ENCODE measurements at regions not wholly inside any gene's neighbourhood (a gene's known extent, or its start where the extent isn't known, plus 50 kb on each side); places are given as distances from the start of the nearest gene placed in this dataset.

GRCh38 chr5:133738271-133738670 lies 125.9 kb upstream of the FSTL4 start:
- Histone ChIP-seq H3K27me3 (ENCODE audit: insufficient read depth, low read length, poor library complexity, severe bottlenecking) (no peaks in the 10 kb centered on the region), H3K36me3 (ENCODE audit: insufficient read depth, low read length) (no peaks in the 10 kb centered on the region), H3K27ac (ENCODE audit: low read depth, low read length) (no peak overlapping the region), H3K9me3 (ENCODE audit: low read length) (no peaks in the 10 kb centered on the region), H3K4me1 (ENCODE audit: insufficient read depth, low read length) (no peaks in the 10 kb centered on the region), H3K4me3 (ENCODE audit: low read length) (no peak overlapping the region)
- no peak for DNase-seq
- H3K27me3 Mint-ChIP-seq, result peaks cover 15 to 22% of the 10 kb centered on the region in 2 donors
- ChIA-PET CTCF (interaction anchor here (0.8 kb wide), 1 partner anchor 9 kb away, joined by 3 read pairs; no protein-coding TSS in a partner anchor), POLR2A (no interaction called here)
- H3K27ac Mint-ChIP-seq, result no peak overlapping the region
- no peaks in the 10 kb centered on the region for H3K4me1 Mint-ChIP-seq
- no peaks in the 10 kb centered on the region for H3K9me3 Mint-ChIP-seq
- H3K4me3 Mint-ChIP-seq, result no peak overlapping the region
- no peaks in the 10 kb centered on the region for H3K36me3 Mint-ChIP-seq

DNA sequence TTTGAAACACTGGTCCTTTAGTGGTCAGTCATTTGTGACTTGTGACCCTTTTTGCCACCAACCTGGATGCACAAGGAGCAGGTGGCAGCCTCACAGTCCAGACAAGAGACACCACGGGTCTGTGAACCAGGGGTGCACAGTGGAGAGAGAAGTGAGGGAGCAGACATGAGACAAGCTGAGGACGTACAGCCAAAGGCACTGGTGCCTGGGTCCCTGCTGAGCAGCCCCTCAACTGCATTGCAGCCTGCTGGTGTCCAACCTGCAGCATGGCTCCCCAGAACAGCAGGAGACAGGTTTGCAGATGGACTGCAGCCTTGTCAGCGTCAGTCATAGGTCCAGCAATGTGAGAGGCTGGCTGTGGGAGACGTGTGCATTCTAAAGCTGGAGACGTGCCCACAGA lies 124.2 kb upstream of the FSTL4 start:
- no peaks in the 10 kb centered on the region for H3K27me3 ChIP-seq (ENCODE audit: insufficient read depth, low read length, poor library complexity, severe bottlenecking)
- no peaks in the 10 kb centered on the region for H3K36me3 ChIP-seq (ENCODE audit: insufficient read depth, low read length)
- DNase-seq, result no peak
- POLR2A ChIA-PET, result no interaction called here
- H3K9me3 Mint-ChIP-seq, result no peaks in the 10 kb centered on the region
- peaks cover 14 to 16% of the 10 kb centered on the region in 2 donors for H3K27me3 Mint-ChIP-seq
- H3K27ac ChIP-seq (ENCODE audit: low read depth, low read length), result no peak overlapping the region
- H3K9me3 ChIP-seq (ENCODE audit: low read length), result no peaks in the 10 kb centered on the region
- CTCF ChIA-PET, result no interaction called here
- no peaks in the 10 kb centered on the region for H3K4me1 ChIP-seq (ENCODE audit: insufficient read depth, low read length)
- H3K4me3 Mint-ChIP-seq, result no peak overlapping the region
- H3K36me3 Mint-ChIP-seq, result no peaks in the 10 kb centered on the region
- H3K27ac Mint-ChIP-seq, result no peak overlapping the region
- H3K4me1 Mint-ChIP-seq, result no peaks in the 10 kb centered on the region
- no peak overlapping the region for H3K4me3 ChIP-seq (ENCODE audit: low read length)

- H3K27ac Mint-ChIP-seq, result no peak overlapping the region
- Histone ChIP-seq H3K9me3 (ENCODE audit: low read length) (no peaks in the 10 kb centered on the region), H3K4me1 (ENCODE audit: insufficient read depth, low read length) (no peaks in the 10 kb centered on the region), H3K4me3 (ENCODE audit: low read length) (no peak overlapping the region), H3K36me3 (ENCODE audit: insufficient read depth, low read length) (no peaks in the 10 kb centered on the region), H3K27me3 (ENCODE audit: insufficient read depth, low read length, poor library complexity, severe bottlenecking) (no peaks in the 10 kb centered on the region), H3K27ac (ENCODE audit: low read depth, low read length) (no peak overlapping the region)
- H3K4me1 Mint-ChIP-seq, result no peaks in the 10 kb centered on the region
- H3K27me3 Mint-ChIP-seq, result peaks cover 13 to 15% of the 10 kb centered on the region in 2 donors
- ChIA-PET CTCF (no interaction called here), POLR2A (no interaction called here)
- no peaks in the 10 kb centered on the region for H3K9me3 Mint-ChIP-seq
- H3K4me3 Mint-ChIP-seq, result no peak overlapping the region
- no peaks in the 10 kb centered on the region for H3K36me3 Mint-ChIP-seq
- no peak for DNase-seq
These were observed 123.0 kb upstream of the FSTL4 start for GRCh38 chr5:133735346-133735745.

- no peaks in the 10 kb centered on the region for H3K27me3 ChIP-seq (ENCODE audit: insufficient read depth, low read length, poor library complexity, severe bottlenecking)
- no peak overlapping the region for H3K4me3 ChIP-seq (ENCODE audit: low read length)
- peaks cover 9 to 12% of the 10 kb centered on the region in 2 donors for H3K27me3 Mint-ChIP-seq
- H3K9me3 Mint-ChIP-seq, result no peaks in the 10 kb centered on the region
- no peak overlapping the region for H3K4me3 Mint-ChIP-seq
- no peaks in the 10 kb centered on the region for H3K36me3 ChIP-seq (ENCODE audit: insufficient read depth, low read length)
- H3K27ac ChIP-seq (ENCODE audit: low read depth, low read length), result no peak overlapping the region
- no peaks in the 10 kb centered on the region for H3K4me1 ChIP-seq (ENCODE audit: insufficient read depth, low read length)
- H3K9me3 ChIP-seq (ENCODE audit: low read length), result no peaks in the 10 kb centered on the region
- no peaks in the 10 kb centered on the region for H3K36me3 Mint-ChIP-seq
- no peak overlapping the region for H3K27ac Mint-ChIP-seq
- CTCF ChIA-PET, result no interaction called here
- no peaks in the 10 kb centered on the region for H3K4me1 Mint-ChIP-seq
- DNase-seq, result no peak
- POLR2A ChIA-PET, result no interaction called here
These were observed 122.6 kb upstream of the FSTL4 start for GRCh38 chr5:133734916-133735315.

GRCh38 chr5:133732536-133732935 lies 120.2 kb upstream of the FSTL4 start:
- Histone ChIP-seq H3K4me3 (ENCODE audit: low read length) (no peak overlapping the region), H3K27ac (ENCODE audit: low read depth, low read length) (no peak overlapping the region), H3K27me3 (ENCODE audit: insufficient read depth, low read length, poor library complexity, severe bottlenecking) (no peaks in the 10 kb centered on the region), H3K36me3 (ENCODE audit: insufficient read depth, low read length) (no peaks in the 10 kb centered on the region), H3K4me1 (ENCODE audit: insufficient read depth, low read length) (no peaks in the 10 kb centered on the region), H3K9me3 (ENCODE audit: low read length) (no peaks in the 10 kb centered on the region)
- H3K9me3 Mint-ChIP-seq, result peaks cover 0 to 2% (median 0%) of the 10 kb centered on the region in 5 donors
- no peak for DNase-seq
- H3K27me3 Mint-ChIP-seq, result peaks cover 5 to 13% of the 10 kb centered on the region in 2 donors
- no peaks in the 10 kb centered on the region for H3K36me3 Mint-ChIP-seq
- no peaks in the 10 kb centered on the region for H3K4me1 Mint-ChIP-seq
- H3K4me3 Mint-ChIP-seq, result no peak overlapping the region
- no peak overlapping the region for H3K27ac Mint-ChIP-seq
- CTCF ChIA-PET, result no interaction called here
- POLR2A ChIA-PET, result no interaction called here

DNA sequence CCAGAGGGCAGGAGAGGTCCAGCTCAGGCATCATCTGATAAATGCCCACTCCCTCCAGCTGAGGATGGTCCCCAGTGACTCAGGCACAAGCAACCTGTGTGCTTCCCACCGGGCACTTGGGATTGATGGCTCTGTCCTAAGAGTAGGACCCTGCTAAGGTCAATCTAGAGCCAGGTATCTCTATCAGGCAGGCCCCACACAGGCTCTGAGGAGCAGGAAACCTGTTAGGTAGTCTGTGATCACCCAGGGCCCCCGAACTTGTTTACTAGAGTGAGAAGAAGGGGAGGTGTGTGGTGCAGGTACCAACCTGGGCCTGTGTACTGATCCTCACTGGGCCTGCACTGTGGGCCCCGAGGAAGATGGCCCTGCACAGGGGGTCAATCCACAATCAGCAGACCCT lies 119.6 kb upstream of the FSTL4 start:
- no peaks in the 10 kb centered on the region for H3K9me3 ChIP-seq (ENCODE audit: low read length)
- POLR2A ChIA-PET, result no interaction called here
- Mint-ChIP-seq H3K9me3 (peaks cover 0 to 2% (median 0%) of the 10 kb centered on the region in 5 donors), H3K36me3 (no peaks in the 10 kb centered on the region), H3K4me3 (no peak overlapping the region), H3K27ac (no peak overlapping the region), H3K4me1 (no peaks in the 10 kb centered on the region), H3K27me3 (peaks cover 5 to 10% of the 10 kb centered on the region in 2 donors)
- DNase-seq, result no peak
- CTCF ChIA-PET, result no interaction called here
- H3K4me3 ChIP-seq (ENCODE audit: low read length), result no peak overlapping the region
- H3K36me3 ChIP-seq (ENCODE audit: insufficient read depth, low read length), result no peaks in the 10 kb centered on the region
- H3K27me3 ChIP-seq (ENCODE audit: insufficient read depth, low read length, poor library complexity, severe bottlenecking), result no peaks in the 10 kb centered on the region
- H3K4me1 ChIP-seq (ENCODE audit: insufficient read depth, low read length), result no peaks in the 10 kb centered on the region
- no peak overlapping the region for H3K27ac ChIP-seq (ENCODE audit: low read depth, low read length)

GRCh38 chr5:133730866-133731265 lies 118.5 kb upstream of the FSTL4 start:
- no peaks in the 10 kb centered on the region for H3K27me3 ChIP-seq (ENCODE audit: insufficient read depth, low read length, poor library complexity, severe bottlenecking)
- Mint-ChIP-seq H3K36me3 (peaks cover 0 to 2% (median 0%) of the 10 kb centered on the region in 3 donors), H3K4me1 (no peaks in the 10 kb centered on the region), H3K4me3 (no peak overlapping the region), H3K9me3 (peaks cover 0 to 2% (median 0%) of the 10 kb centered on the region in 5 donors), H3K27me3 (peaks cover 5 to 21% of the 10 kb centered on the region in 2 donors), H3K27ac (no peak overlapping the region)
- ChIA-PET POLR2A (no interaction called here), CTCF (no interaction called here)
- H3K27ac ChIP-seq (ENCODE audit: low read depth, low read length), result no peak overlapping the region
- DNase-seq, result no peak
- no peaks in the 10 kb centered on the region for H3K9me3 ChIP-seq (ENCODE audit: low read length)
- no peaks in the 10 kb centered on the region for H3K4me1 ChIP-seq (ENCODE audit: insufficient read depth, low read length)
- no peak overlapping the region for H3K4me3 ChIP-seq (ENCODE audit: low read length)
- no peaks in the 10 kb centered on the region for H3K36me3 ChIP-seq (ENCODE audit: insufficient read depth, low read length)

- Mint-ChIP-seq H3K4me3 (no peak overlapping the region), H3K9me3 (peaks cover 0 to 2% (median 0%) of the 10 kb centered on the region in 5 donors), H3K4me1 (no peaks in the 10 kb centered on the region), H3K27me3 (peaks cover 5 to 26% of the 10 kb centered on the region in 2 donors), H3K36me3 (peaks cover 0 to 2% (median 0%) of the 10 kb centered on the region in 3 donors), H3K27ac (no peak overlapping the region)
- POLR2A ChIA-PET, result no interaction called here
- Histone ChIP-seq H3K4me3 (ENCODE audit: low read length) (no peak overlapping the region), H3K27ac (ENCODE audit: low read depth, low read length) (no peak overlapping the region), H3K27me3 (ENCODE audit: insufficient read depth, low read length, poor library complexity, severe bottlenecking) (no peaks in the 10 kb centered on the region), H3K4me1 (ENCODE audit: insufficient read depth, low read length) (no peaks in the 10 kb centered on the region), H3K36me3 (ENCODE audit: insufficient read depth, low read length) (no peaks in the 10 kb centered on the region), H3K9me3 (ENCODE audit: low read length) (no peaks in the 10 kb centered on the region)
- DNase-seq, result no peak
- CTCF ChIA-PET, result no interaction called here
These were observed 118.0 kb upstream of the FSTL4 start for GRCh38 chr5:133730346-133730745.

GRCh38 chr5:133729800-133730199 lies 117.5 kb upstream of the FSTL4 start:
- POLR2A ChIA-PET, result no interaction called here
- Histone ChIP-seq H3K36me3 (ENCODE audit: insufficient read depth, low read length) (no peaks in the 10 kb centered on the region), H3K9me3 (ENCODE audit: low read length) (no peaks in the 10 kb centered on the region), H3K4me3 (ENCODE audit: low read length) (no peak overlapping the region), H3K27me3 (ENCODE audit: insufficient read depth, low read length, poor library complexity, severe bottlenecking) (no peaks in the 10 kb centered on the region), H3K27ac (ENCODE audit: low read depth, low read length) (no peak overlapping the region), H3K4me1 (ENCODE audit: insufficient read depth, low read length) (no peaks in the 10 kb centered on the region)
- H3K27me3 Mint-ChIP-seq, result peaks cover 5 to 31% of the 10 kb centered on the region in 2 donors
- CTCF ChIA-PET, result no interaction called here
- no peak for DNase-seq
- H3K27ac Mint-ChIP-seq, result no peak overlapping the region
- peaks cover 0 to 2% (median 0%) of the 10 kb centered on the region in 5 donors for H3K9me3 Mint-ChIP-seq
- no peaks in the 10 kb centered on the region for H3K4me1 Mint-ChIP-seq
- peaks cover 0 to 2% (median 0%) of the 10 kb centered on the region in 3 donors for H3K36me3 Mint-ChIP-seq
- no peak overlapping the region for H3K4me3 Mint-ChIP-seq
